H1 (cell line): ENCODE measurements at regions not wholly inside any gene's neighbourhood (a gene's known extent, or its start where the extent isn't known, plus 50 kb on each side); places are given as distances from the start of the nearest gene placed in this dataset.

Experiments used
- CTCF ChIA-PET: fragments of 300-600 bp; sonication (Branson Sonifier 250); formaldehyde crosslinking; loops from one replicate; lab custom pipeline; 2021; ENCODE audit not compliant: partially characterized antibody; lab: Charles Lee
- POLR2A ChIA-PET: fragments of 300-600 bp; sonication (Branson Sonifier 250); formaldehyde crosslinking; loops from one replicate; lab custom pipeline; 2021; ENCODE audit warnings: inconsistent platforms; ENCODE audit not compliant: partially characterized antibody; lab: Charles Lee
- DNase-seq, 2 experiments: peaks; one replicate each; pipeline versions ENCODE4 v3.0.0 to v3.0.0-alpha.2; 2010 to 2022; ENCODE audit warnings: low spot score in 2 of 2, low read depth in 1 of 2, mixed read lengths in 1 of 2
- FAIRE-seq: peaks from 2 replicates; lab custom pipeline; 2011; peaks lifted over from hg19 to GRCh38; lab: Jason Lieb, UNC
- H2AFZ ChIP-seq: 2 replicates; pipeline ENCODE4 v1.8.1; 2012; ENCODE audit warnings: low read length, inconsistent platforms
- H2AK5ac ChIP-seq: 2 replicates; pipeline ENCODE4 v1.6.1; 2013; ENCODE audit warnings: low read depth, low read length
- H2BK120ac ChIP-seq: replicated peaks from 2 replicates; pipeline ENCODE3; 2013; ENCODE audit warnings: low read depth, low read length, inconsistent platforms
- H2BK12ac ChIP-seq: 2 replicates; pipeline ENCODE4 v1.6.1; 2013; ENCODE audit warnings: low read depth, low read length
- H2BK15ac ChIP-seq: 2 replicates; pipeline ENCODE4 v1.6.1; 2013; ENCODE audit warnings: low read length
- H2BK20ac ChIP-seq: 2 replicates; pipeline ENCODE4 v1.6.1; 2013; ENCODE audit warnings: low read length
- H2BK5ac ChIP-seq: 2 replicates; pipeline ENCODE4 v1.6.1; 2013; ENCODE audit warnings: low read depth, low read length
- H3K14ac ChIP-seq: 2 replicates; pipeline ENCODE4 v1.6.1; 2013; ENCODE audit warnings: inconsistent platforms; ENCODE audit not compliant: insufficient read length
- H3K18ac ChIP-seq: 2 replicates; pipeline ENCODE4 v1.6.1; 2013; ENCODE audit warnings: low read length; ENCODE audit errors: extremely low read depth
- H3K23ac ChIP-seq: 2 replicates; pipeline ENCODE4 v1.6.1; 2013; ENCODE audit warnings: inconsistent platforms; ENCODE audit not compliant: insufficient read length
- H3K23me2 ChIP-seq: 2 replicates; pipeline ENCODE4 v1.6.1; 2013; ENCODE audit warnings: low read depth, low read length
- H3K27ac ChIP-seq: 2 replicates; pipeline ENCODE4 v1.6.1; 2011; ENCODE audit warnings: low read depth, low read length, inconsistent platforms
- H3K27me3 ChIP-seq, 4 experiments: replicated peaks in 1 of 4; 1 replicate in 1 of 4; 2 replicates in 3 of 4; pipeline versions ENCODE4 v1.6.1 to v1.8.1; 2011 to 2013; ENCODE audit warnings: low read length in 3 of 4, mild to moderate bottlenecking in 3 of 4, inconsistent platforms in 2 of 4, mixed read lengths in 2 of 4, moderate library complexity in 1 of 4; ENCODE audit not compliant: control insufficient read depth in 3 of 4, insufficient read depth in 3 of 4; ENCODE audit errors: extremely low read depth in 1 of 4
- H3K36me3 ChIP-seq, 4 experiments: 2 replicates each; pipeline versions ENCODE4 v1.6.1 to v1.8.1; 2011 to 2013; ENCODE audit warnings: mild to moderate bottlenecking in 4 of 4, low read length in 3 of 4, moderate library complexity in 2 of 4, control low read depth in 1 of 4, inconsistent platforms in 1 of 4; ENCODE audit not compliant: insufficient read depth in 4 of 4, control insufficient read depth in 2 of 4
- H3K4ac ChIP-seq: replicated peaks from 2 replicates; pipeline ENCODE3; 2013; ENCODE audit warnings: low read length, low read depth, mixed read lengths, inconsistent platforms; ENCODE audit not compliant: insufficient read length
- H3K4me1 ChIP-seq, 4 experiments: replicated peaks in 1 of 4; 1 replicate in 1 of 4; 2 replicates in 3 of 4; pipeline versions ENCODE4 v1.6.1 to v1.8.1; 2011 to 2013; ENCODE audit warnings: low read length in 3 of 4, inconsistent platforms in 2 of 4, mixed read lengths in 1 of 4; ENCODE audit not compliant: insufficient read depth in 4 of 4, control insufficient read depth in 3 of 4
- H3K4me2 ChIP-seq, 2 experiments: 2 replicates each; pipeline versions ENCODE4 v1.6.1 to v1.8.1; 2011 to 2013; ENCODE audit warnings: low read depth in 2 of 2, low read length in 2 of 2, control low read depth in 1 of 2, inconsistent platforms in 1 of 2, mild to moderate bottlenecking in 1 of 2; ENCODE audit not compliant: insufficient read depth in 1 of 2
- H3K4me3 ChIP-seq, 4 experiments: fragments of 200-600, 300-600 bp in 1 of 4; sonication (generic), shearing (Covaris generic), sonication (Bioruptor Twin) in 1 of 4; 2 replicates each; pipeline versions ENCODE4 v1.5.1 to v1.8.1; 2011 to 2016; ENCODE audit warnings: low read length in 4 of 4, low read depth in 3 of 4, control low read depth in 2 of 4, inconsistent platforms in 2 of 4, mild to moderate bottlenecking in 2 of 4, mixed read lengths in 1 of 4, moderate library complexity in 1 of 4; ENCODE audit not compliant: insufficient read depth in 2 of 4; ENCODE audit errors: extremely low read depth in 1 of 4
- H3K56ac ChIP-seq: replicated peaks from 2 replicates; pipeline ENCODE3; 2013; ENCODE audit warnings: low read depth, mild to moderate bottlenecking, mixed read lengths, low read length, inconsistent platforms; ENCODE audit not compliant: insufficient read length
- H3K79me1 ChIP-seq: 2 replicates; pipeline ENCODE4 v1.6.1; 2013; ENCODE audit warnings: low read depth, low read length, control low read depth
- H3K79me2 ChIP-seq, 2 experiments: 2 replicates each; pipeline versions ENCODE4 v1.6.1 to v1.8.1; 2012 to 2013; ENCODE audit warnings: low read length in 2 of 2, mild to moderate bottlenecking in 2 of 2, inconsistent platforms in 1 of 2; ENCODE audit not compliant: insufficient read depth in 2 of 2, control insufficient read depth in 1 of 2
- H3K9ac ChIP-seq, 4 experiments: replicated peaks in 1 of 4; 1 replicate in 1 of 4; 2 replicates in 3 of 4; pipeline versions ENCODE4 v1.6.1 to v1.8.1; 2011 to 2013; ENCODE audit warnings: low read depth in 3 of 4, low read length in 3 of 4, control low read depth in 2 of 4, mild to moderate bottlenecking in 2 of 4, moderate library complexity in 2 of 4, inconsistent platforms in 1 of 4; ENCODE audit errors: extremely low read depth in 1 of 4
- H3K9me3 ChIP-seq, 2 experiments: 2 replicates each; pipeline versions ENCODE4 v1.6.1 to v1.8.1; 2012 to 2013; ENCODE audit warnings: mild to moderate bottlenecking in 2 of 2, moderate library complexity in 2 of 2, control low read depth in 1 of 2, inconsistent platforms in 1 of 2, low read depth in 1 of 2, low read length in 1 of 2, mixed read lengths in 1 of 2; ENCODE audit not compliant: insufficient read depth in 2 of 2
- H4K20me1 ChIP-seq, 2 experiments: replicated peaks in 1 of 2; 2 replicates each; pipeline versions ENCODE3 to v1.8.1; 2011 to 2013; ENCODE audit warnings: inconsistent platforms in 2 of 2, low read length in 2 of 2, mild to moderate bottlenecking in 1 of 2; ENCODE audit not compliant: insufficient read depth in 2 of 2, control insufficient read depth in 1 of 2
- H4K5ac ChIP-seq: 2 replicates; pipeline ENCODE4 v1.6.1; 2013; ENCODE audit warnings: low read length, low read depth, mixed read lengths, inconsistent platforms; ENCODE audit not compliant: insufficient read length
- H4K8ac ChIP-seq: 2 replicates; pipeline ENCODE4 v1.8.0; 2013; ENCODE audit warnings: mild to moderate bottlenecking, moderate library complexity, low read length, inconsistent platforms; ENCODE audit not compliant: insufficient read depth; ENCODE audit errors: extremely low read depth
- H4K91ac ChIP-seq: replicated peaks from 2 replicates; pipeline ENCODE3; 2013; ENCODE audit warnings: low read length, mixed read lengths, inconsistent platforms; ENCODE audit not compliant: insufficient read length
- JUN ChIP-seq: IDR thresholded peaks from 2 replicates; pipeline ENCODE4 v1.6.1; 2011; ENCODE audit warnings: low read depth, mild to moderate bottlenecking, improper control_type of control experiment, low read length
- KDM1A ChIP-seq: fragments of 200-600, 300-600 bp; sonication (generic); IDR thresholded peaks from 2 replicates; pipeline ENCODE4 v1.7.1; 2016; ENCODE audit warnings: mild to moderate bottlenecking, low read length, borderline replicate concordance
- WGBS, 2 experiments: shearing (Covaris generic) in 1 of 2; methylation state at CpG; one replicate each; pipeline versions ENCODE4 v1.1.6 to v1.1.7; 2013 to 2015; ENCODE audit warnings: low lambda C conversion rate in 2 of 2, mixed read lengths in 2 of 2, inconsistent platforms in 1 of 2, low coverage in 1 of 2, missing lambda C conversion rate in 1 of 2; ENCODE audit not compliant: insufficient replicate concordance in 2 of 2, insufficient coverage in 1 of 2, insufficient read length in 1 of 2; ENCODE audit errors: extremely low coverage in 1 of 2, missing lambda C conversion rate in 1 of 2; 5-methylcytosine and 5-hydroxymethylcytosine counted together
- TF ChIP-seq, protein P1 (sequence below): IDR thresholded peaks from 2 replicates; pipeline ENCODE4 v1.6.1; 2011; ENCODE audit warnings: low read depth, mild to moderate bottlenecking, low read length; ENCODE audit not compliant: insufficient read depth

DNA sequence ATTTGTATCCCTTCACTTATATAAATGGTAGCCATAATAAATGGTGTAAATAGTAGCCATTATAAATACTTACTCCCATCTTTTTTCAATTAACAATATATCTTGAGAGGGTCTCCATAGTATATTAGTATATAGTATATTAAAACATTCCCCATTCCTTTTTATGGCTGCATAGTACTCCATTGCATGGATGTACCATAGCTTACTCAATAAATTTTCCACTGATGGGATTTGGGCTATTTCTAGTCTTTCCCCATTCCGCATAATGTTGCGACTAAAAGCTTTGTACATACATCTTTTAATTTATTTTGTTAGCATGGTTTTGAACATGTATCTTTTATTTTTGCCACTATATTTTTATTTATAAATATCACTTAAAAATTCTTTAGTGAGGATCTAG, 366.3 kb downstream of the IL20RB start:
- H3K23me2 ChIP-seq: no peaks in the 10 kb centered on the region
- ChIA-PET CTCF (no interaction called here), POLR2A (no interaction called here)
- DNase-seq (no peak), FAIRE-seq (no peak)
- no peak overlapping the region for H3K9ac ChIP-seq
- no peak overlapping the region for H3K23ac ChIP-seq
- no peak overlapping the region for H2BK5ac ChIP-seq
- H2BK12ac ChIP-seq: no peak overlapping the region
- H3K79me1 ChIP-seq: no peaks in the 10 kb centered on the region
- H2BK120ac ChIP-seq: no peak overlapping the region
- no peak overlapping the region for H3K4me2 ChIP-seq
- no peak overlapping the region for H2BK20ac ChIP-seq
- H3K4ac ChIP-seq: no peak overlapping the region
- H2BK15ac ChIP-seq: no peak overlapping the region
- H3K9me3 ChIP-seq: peaks cover 6 to 8% of the 10 kb centered on the region in 2 experiments
- H3K4me1 ChIP-seq: no peaks in the 10 kb centered on the region
- no peak overlapping the region for H3K56ac ChIP-seq
- H3K4me3 ChIP-seq: no peak overlapping the region
- TF ChIP-seq, protein P1, sequence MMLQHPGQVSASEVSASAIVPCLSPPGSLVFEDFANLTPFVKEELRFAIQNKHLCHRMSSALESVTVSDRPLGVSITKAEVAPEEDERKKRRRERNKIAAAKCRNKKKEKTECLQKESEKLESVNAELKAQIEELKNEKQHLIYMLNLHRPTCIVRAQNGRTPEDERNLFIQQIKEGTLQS: no peak
- TF ChIP-seq JUN (no peak), KDM1A (peak; percentile 18; the same call in 1 of the 2 replicates)
- no peaks in the 10 kb centered on the region for H4K20me1 ChIP-seq
- H3K27me3 ChIP-seq: no peaks in the 10 kb centered on the region
- no peak overlapping the region for H3K27ac ChIP-seq
- 98% methylated on average over 2 of the region's 2 CpGs; no CpG with 5 or more reads in 1 of the 2 experiments for WGBS, 2 experiments
- H3K79me2 ChIP-seq: no peaks in the 10 kb centered on the region
- no peak overlapping the region for H3K14ac ChIP-seq
- H2AFZ ChIP-seq: no peak overlapping the region
- no peak overlapping the region for H4K5ac ChIP-seq
- H2AK5ac ChIP-seq: no peak overlapping the region
- no peak overlapping the region for H4K8ac ChIP-seq
- H3K36me3 ChIP-seq: no peaks in the 10 kb centered on the region
- H3K18ac ChIP-seq: no peak overlapping the region
- no peak overlapping the region for H4K91ac ChIP-seq
